WTC11 (cell line): ENCODE measurements at regions not wholly inside any gene's neighbourhood (a gene's known extent, or its start where the extent isn't known, plus 50 kb on each side); places are given as distances from the start of the nearest gene placed in this dataset.

Experiments
- ATF1 ChIP-seq: sonication (generic); formaldehyde crosslinking; IDR thresholded peaks from 2 replicates; pipeline ENCODE4 v1.8.1; 2023; ENCODE audit warnings: mild to moderate bottlenecking, moderate library complexity, missing genetic modification reagents
- CTCF ChIP-seq: fragments of 200-600 bp; IDR thresholded peaks from 2 replicates; pipeline ENCODE4 v1.8.0; 2022; ENCODE audit warnings: antibody characterized with exemption
- E2F5 ChIP-seq: sonication (generic); formaldehyde crosslinking; IDR thresholded peaks from 2 replicates; pipeline ENCODE4 v1.8.1; 2022; ENCODE audit warnings: mild to moderate bottlenecking, moderate library complexity, missing genetic modification reagents
- NFATC4 ChIP-seq: fragments of 250-450 bp; sonication (Bioruptor Pico); IDR thresholded peaks from 2 replicates; pipeline ENCODE4 v1.9.0; 2021; ENCODE audit warnings: mild to moderate bottlenecking
- NFYB ChIP-seq: sonication (generic); formaldehyde crosslinking; conservative IDR thresholded peaks from 2 replicates; pipeline ENCODE4 v1.8.0; 2022; ENCODE audit warnings: low read depth, missing genetic modification reagents
- ZNF138 ChIP-seq: sonication (generic); formaldehyde crosslinking; conservative IDR thresholded peaks from 2 replicates; pipeline ENCODE4 v1.8.1; 2022; ENCODE audit warnings: mild to moderate bottlenecking, moderate library complexity, missing genetic modification reagents
- ZNF416 ChIP-seq: fragments of 250-450 bp; sonication (Bioruptor Pico); IDR thresholded peaks from 2 replicates; pipeline ENCODE4 v1.9.0; 2021; ENCODE audit warnings: mild to moderate bottlenecking, inconsistent platforms

- TF ChIP-seq CTCF (no peak), E2F5 (CRISPR knock-in tag) (no peak), NFYB (CRISPR knock-in tag) (no peak), ZNF138 (CRISPR knock-in tag) (no peak), ZNF416 (CRISPR knock-in tag) (no peak), ATF1 (CRISPR knock-in tag) (no peak), NFATC4 (no peak)
These were observed 76.2 kb downstream of the TRIM42 start for GRCh38 chr3:140753865-140754754.
